ENCODE measurements at regions not wholly inside any gene's neighbourhood (a gene's known extent, or its start where the extent isn't known, plus 50 kb on each side); places are given as distances from the start of the nearest gene placed in this dataset.

- no peak for TF ChIP-seq NRF1 (IDR thresholded peaks at IDR 0.05; ENCODE audit: low read depth, low read length)
- TF ChIP-seq PHF8 (conservative IDR thresholded peaks at IDR 0.05; ENCODE audit: low read depth, low read length), result no peak
- no peak for TF ChIP-seq EZH2 (IDR thresholded peaks at IDR 0.05; ENCODE audit: low read depth, low read length, severe bottlenecking)
- no peak for TF ChIP-seq CEBPB (IDR thresholded peaks at IDR 0.05; ENCODE audit: low read depth, low read length)
- TF ChIP-seq JUND (IDR thresholded peaks at IDR 0.05; ENCODE audit: low read length), result no peak
- TF ChIP-seq POLR2A (IDR thresholded peaks at IDR 0.05; ENCODE audit: control extremely low read depth in 1 of 2, low read depth in 2 of 2, low read length in 2 of 2), result no peak
- TF ChIP-seq CTCF (IDR thresholded peaks at IDR 0.05; ENCODE audit: control extremely low read depth in 1 of 3, insufficient read depth in 1 of 3, low read depth in 1 of 3, low read length in 3 of 3), result no peak
- TF ChIP-seq, protein P1, sequence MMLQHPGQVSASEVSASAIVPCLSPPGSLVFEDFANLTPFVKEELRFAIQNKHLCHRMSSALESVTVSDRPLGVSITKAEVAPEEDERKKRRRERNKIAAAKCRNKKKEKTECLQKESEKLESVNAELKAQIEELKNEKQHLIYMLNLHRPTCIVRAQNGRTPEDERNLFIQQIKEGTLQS (IDR thresholded peaks at IDR 0.05; ENCODE audit: insufficient read depth, low read depth, low read length), result no peak
- TF ChIP-seq, protein P2, sequence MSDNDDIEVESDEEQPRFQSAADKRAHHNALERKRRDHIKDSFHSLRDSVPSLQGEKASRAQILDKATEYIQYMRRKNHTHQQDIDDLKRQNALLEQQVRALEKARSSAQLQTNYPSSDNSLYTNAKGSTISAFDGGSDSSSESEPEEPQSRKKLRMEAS (IDR thresholded peaks at IDR 0.05), result no peak
- TF ChIP-seq HDAC6 (IDR thresholded peaks at IDR 0.05; ENCODE audit: low read depth, low read length), result no peak
- TF ChIP-seq JUN (IDR thresholded peaks at IDR 0.05; ENCODE audit: low read depth, low read length), result no peak
Observed at GRCh38 chr5:27451377-27451776, 413.0 kb upstream of the CDH9 start.

Data from H1 (cell line).